HG03571 (cell line): ENCODE measurements at regions not wholly inside any gene's neighbourhood (a gene's known extent, or its start where the extent isn't known, plus 50 kb on each side); places are given as distances from the start of the nearest gene placed in this dataset.

Experiments
- ATAC-seq: cut with Tn5 transposase; IDR thresholded peaks from one replicate; pipeline ENCODE4 v1.9.1; 2021; ENCODE audit not compliant: unreplicated experiment

DNA sequence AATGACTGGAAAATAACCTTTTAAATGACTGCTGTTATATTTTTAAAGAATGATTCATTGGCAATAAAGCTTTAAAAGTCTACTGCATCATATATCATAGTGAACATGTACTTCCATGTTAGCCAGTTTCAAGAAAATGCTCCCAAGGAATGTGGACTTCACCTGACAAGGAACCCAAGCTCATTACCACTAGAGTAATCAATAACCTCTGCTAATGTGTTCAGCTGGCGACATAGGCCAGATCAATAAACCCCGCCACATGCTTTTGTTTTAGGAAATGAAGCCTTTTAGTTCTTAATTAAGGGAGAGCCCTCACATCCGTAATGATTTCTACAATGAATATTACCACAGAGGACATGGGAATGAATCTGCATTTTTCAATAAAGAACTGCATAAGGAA lies 1219.9 kb upstream of the CNTN5 start:
- no peak for ATAC-seq

- ATAC-seq, result no peak
Measured at GRCh38 chr11:97814325-97814959, 1206.3 kb upstream of the CNTN5 start.

DNA sequence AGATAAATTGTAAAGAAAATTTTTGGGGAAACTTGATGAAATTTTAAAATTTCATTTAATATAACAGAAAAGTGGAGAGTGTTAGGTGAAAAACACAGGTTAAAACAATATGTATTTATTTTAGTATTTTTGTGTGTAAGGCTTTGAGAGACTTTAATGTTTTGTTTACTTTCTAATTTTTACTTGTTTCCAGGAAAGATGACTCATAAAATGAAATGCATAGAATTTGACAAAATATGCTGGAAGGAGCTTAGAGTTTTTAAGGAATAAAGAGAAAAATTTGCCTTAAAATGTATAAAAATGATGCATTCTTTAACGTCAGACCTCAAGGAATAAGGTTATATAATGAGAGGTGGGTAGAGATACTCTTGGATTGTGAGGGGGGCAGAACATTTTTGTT lies 1205.1 kb upstream of the CNTN5 start:
- ATAC-seq, result no peak

GRCh38 chr11:97832451-97832850 lies 1188.3 kb upstream of the CNTN5 start:
- no peak for ATAC-seq

DNA sequence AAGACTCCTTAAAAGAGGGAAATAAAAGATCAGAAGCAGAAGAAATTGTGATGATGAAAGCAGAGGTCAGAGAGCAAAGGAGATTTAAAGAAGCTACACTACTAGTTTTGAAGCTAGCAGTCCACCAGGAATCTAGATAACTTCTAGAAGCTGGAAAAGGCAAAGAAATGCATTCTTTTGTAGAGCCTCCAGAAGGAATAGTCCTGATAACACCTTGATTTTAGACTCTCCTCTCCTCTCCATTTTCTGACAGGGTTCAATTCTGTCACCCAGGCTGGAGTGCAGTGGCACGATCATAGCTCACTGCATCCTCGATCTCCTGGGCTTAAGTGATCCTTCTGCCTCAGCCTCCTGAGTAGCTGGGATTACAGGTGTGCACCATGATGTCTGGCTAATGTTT lies 1187.3 kb upstream of the CNTN5 start:
- ATAC-seq, result no peak

- ATAC-seq, result no peak
Measured at GRCh38 chr11:97844016-97844415, 1176.7 kb upstream of the CNTN5 start.

- ATAC-seq, result no peak
Measured at GRCh38 chr11:97847730-97848129, 1173.0 kb upstream of the CNTN5 start.

DNA sequence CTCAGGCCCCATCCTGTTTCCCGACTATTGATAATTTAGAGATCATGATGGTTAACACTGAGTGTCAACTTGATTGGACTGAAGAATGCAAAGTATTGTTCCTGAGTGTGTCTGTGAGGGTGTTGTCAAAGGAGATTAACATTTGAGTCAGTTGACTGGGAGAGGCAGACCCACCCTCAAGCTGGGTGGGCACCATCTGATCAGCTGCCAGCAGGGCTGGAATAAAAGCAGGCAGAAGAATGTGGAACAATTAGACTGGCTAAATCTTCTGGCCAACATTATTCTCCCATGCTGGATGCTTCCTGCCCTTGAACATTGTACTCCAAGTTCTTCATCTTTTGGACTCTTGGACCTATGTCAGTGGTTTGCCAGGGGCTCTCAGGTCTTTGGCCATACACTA lies 1170.0 kb upstream of the CNTN5 start:
- ATAC-seq, result no peak

GRCh38 chr11:97854357-97854756 lies 1166.4 kb upstream of the CNTN5 start:
- ATAC-seq, result no peak

DNA sequence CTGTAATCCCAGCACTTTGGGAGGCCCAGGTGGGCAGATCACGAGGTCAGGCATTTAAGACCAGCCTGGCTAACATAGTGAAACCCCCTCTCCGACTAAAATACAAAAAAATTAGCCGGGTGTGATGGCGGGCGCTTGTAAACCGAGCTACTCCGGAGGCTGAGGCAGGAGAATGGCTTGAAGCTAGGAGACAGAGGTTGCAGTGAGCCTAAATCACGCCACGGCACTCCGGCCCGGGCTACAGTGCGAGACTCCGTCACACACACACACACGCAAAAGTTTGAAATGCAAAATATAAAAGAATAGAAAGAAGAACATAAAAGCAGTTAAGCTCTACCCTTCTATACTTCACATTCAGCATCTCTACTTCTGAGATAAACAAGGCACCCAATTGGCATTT lies 1165.9 kb upstream of the CNTN5 start:
- ATAC-seq, result no peak

GRCh38 chr11:97856666-97857065 lies 1164.1 kb upstream of the CNTN5 start:
- ATAC-seq, result no peak

DNA sequence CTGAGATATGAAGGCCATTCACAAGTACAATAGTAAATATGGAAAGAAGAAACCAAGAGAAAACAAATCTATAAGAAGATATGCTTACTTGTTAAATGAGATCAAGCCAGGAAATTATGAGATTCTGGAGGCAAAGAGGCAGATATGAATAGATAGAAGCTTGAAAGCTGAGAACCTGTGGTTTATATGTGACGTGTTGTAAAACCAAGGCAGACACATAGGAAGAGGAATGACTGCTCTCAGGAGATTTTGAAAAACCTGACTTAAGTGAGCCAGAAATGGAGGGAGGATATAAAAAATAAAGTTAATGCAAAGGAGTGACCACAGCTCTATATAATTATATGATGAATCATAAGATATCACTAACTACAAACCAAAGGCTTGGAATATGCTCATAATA lies 1160.5 kb upstream of the CNTN5 start:
- no peak for ATAC-seq

DNA sequence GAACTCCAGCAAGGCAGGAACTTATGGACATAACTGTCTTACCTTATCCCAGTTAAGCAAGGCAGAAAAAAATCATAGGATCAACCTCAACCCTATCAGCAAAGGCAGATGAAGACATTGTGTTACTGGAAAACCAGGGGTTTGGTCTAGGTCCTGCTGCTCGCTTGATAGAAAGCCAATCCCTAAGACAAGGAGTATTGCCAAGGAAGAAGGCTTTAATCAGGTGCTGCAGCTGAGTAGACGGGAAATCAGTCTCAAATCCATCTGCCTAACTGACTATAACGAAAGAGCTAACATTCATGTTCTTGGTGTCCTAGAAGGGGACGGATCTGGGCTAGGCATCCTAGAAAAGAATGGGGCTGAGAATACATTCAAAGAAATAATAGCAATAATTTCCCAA lies 1158.7 kb upstream of the CNTN5 start:
- no peak for ATAC-seq

- no peak for ATAC-seq
Measured at GRCh38 chr11:97865424-97866012, 1155.2 kb upstream of the CNTN5 start.

- no peak for ATAC-seq
Measured at GRCh38 chr11:97871816-97872215, 1148.9 kb upstream of the CNTN5 start.

- ATAC-seq, result no peak
Measured at GRCh38 chr11:97880209-97880608, 1140.5 kb upstream of the CNTN5 start.

DNA sequence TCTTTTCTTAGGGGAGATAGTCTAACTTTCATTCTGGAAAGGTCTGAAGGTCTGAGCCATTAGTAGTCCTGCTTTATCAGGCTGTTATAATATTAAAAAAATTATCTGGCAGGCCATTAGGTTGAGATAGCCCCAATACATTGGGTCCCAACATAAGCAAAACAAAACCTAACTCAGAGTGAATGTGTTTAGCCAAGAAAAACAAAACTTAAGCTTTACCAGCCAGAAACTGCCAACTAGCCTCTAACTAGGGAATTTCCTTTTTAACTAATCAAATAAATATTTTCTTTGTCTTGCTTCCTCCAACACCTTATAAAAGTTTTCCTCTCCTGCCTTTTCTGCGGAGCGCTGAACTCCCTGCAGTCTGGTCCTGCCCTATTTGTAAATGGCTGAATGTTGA lies 1137.7 kb upstream of the CNTN5 start:
- no peak for ATAC-seq

DNA sequence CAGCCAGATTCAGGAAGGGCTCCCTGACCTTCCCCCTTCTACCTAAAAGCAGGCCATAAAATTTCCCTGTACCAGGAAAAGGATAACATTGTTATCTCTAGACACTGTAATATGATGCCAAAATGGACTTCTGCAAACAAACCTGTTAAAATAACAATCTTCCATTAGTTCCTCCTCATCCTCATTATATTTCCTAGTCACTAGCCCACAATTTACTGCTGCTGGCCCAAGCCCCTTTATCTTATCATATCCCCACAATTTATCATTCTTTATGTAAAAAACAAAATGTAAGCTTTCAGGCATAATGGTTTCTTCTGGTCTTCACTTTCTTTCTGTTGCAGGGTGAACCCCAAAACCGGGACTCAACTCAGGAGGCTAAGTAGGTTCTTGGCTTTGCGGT lies 1132.1 kb upstream of the CNTN5 start:
- no peak for ATAC-seq

- ATAC-seq, result no peak
Measured at GRCh38 chr11:97890466-97890865, 1130.3 kb upstream of the CNTN5 start.

- no peak for ATAC-seq
Measured at GRCh38 chr11:97893612-97894011, 1127.1 kb upstream of the CNTN5 start.

GRCh38 chr11:97894978-97895377 lies 1125.8 kb upstream of the CNTN5 start:
- ATAC-seq, result no peak

- no peak for ATAC-seq
Measured at GRCh38 chr11:97895572-97895971, 1125.2 kb upstream of the CNTN5 start.

DNA sequence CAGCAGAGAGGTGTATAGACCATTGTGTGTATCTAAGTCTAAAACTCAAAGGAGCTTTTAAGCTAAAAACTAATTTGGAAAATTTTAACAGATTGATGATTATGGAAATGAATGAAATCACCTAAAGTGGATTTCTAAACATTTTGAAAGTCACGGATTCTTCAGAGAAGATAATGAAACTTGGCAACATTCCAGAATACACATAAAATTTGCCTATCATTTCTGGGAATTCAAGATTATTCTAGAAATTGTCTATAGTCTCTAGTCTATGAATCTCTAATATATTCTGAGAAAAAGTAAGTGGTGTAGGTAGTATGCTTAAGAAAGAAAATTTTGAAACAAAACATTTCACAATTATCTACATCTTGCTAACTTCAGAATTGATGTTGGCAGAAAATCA lies 1117.9 kb upstream of the CNTN5 start:
- no peak for ATAC-seq
